Osteocyte (in vitro differentiated cells): ENCODE measurements at regions not wholly inside any gene's neighbourhood (a gene's known extent, or its start where the extent isn't known, plus 50 kb on each side); places are given as distances from the start of the nearest gene placed in this dataset.
"Not testable (repeated sequence)": the region's sequence is repeated elsewhere in the genome, so short reads cannot be mapped to it uniquely, and the experiment has no call there.

Source experiments
- DNase-seq: peaks from one replicate; pipeline ENCODE4 v3.0.0; 2021; ENCODE audit warnings: mixed read lengths; ENCODE audit not compliant: unreplicated experiment; ENCODE audit errors: extremely low spot score
- H3K27ac Mint-ChIP-seq: one replicate; pipeline ENCODE4 v1.8.0; 2021; ENCODE audit warnings: mild to moderate bottlenecking, mixed read lengths; ENCODE audit not compliant: unreplicated experiment
- H3K27me3 Mint-ChIP-seq: one replicate; pipeline ENCODE4 v1.8.0; 2021; ENCODE audit warnings: mixed read lengths; ENCODE audit not compliant: unreplicated experiment
- H3K36me3 Mint-ChIP-seq: one replicate; pipeline ENCODE4 v1.8.0; 2021; ENCODE audit warnings: mixed read lengths; ENCODE audit not compliant: unreplicated experiment
- H3K4me1 Mint-ChIP-seq: one replicate; pipeline ENCODE4 v1.8.0; 2021; ENCODE audit warnings: mixed read lengths; ENCODE audit not compliant: unreplicated experiment
- H3K4me3 Mint-ChIP-seq: one replicate; pipeline ENCODE4 v1.8.0; 2021; ENCODE audit warnings: mild to moderate bottlenecking, moderate library complexity, mixed read lengths; ENCODE audit not compliant: unreplicated experiment
- H3K9me3 Mint-ChIP-seq: one replicate; pipeline ENCODE4 v1.8.0; 2021; ENCODE audit warnings: mixed read lengths; ENCODE audit not compliant: unreplicated experiment

- DNase-seq, H3K27ac Mint-ChIP-seq, H3K4me1 Mint-ChIP-seq, H3K36me3 Mint-ChIP-seq, H3K9me3 Mint-ChIP-seq: not testable (repeated sequence)
- Mint-ChIP-seq H3K4me3 (peak overlapping the region; percentile 38), H3K27me3 (peaks cover 10% of the 10 kb centered on the region)
These were observed 89.4 kb downstream of the DDX11 start for GRCh38 chr12:31162896-31163560.

GRCh38 chr12:31174293-31174692 lies 100.6 kb downstream of the DDX11 start:
- peaks cover 35% of the 10 kb centered on the region for H3K27me3 Mint-ChIP-seq
- not testable (repeated sequence) for H3K9me3 Mint-ChIP-seq, H3K36me3 Mint-ChIP-seq, H3K4me1 Mint-ChIP-seq, H3K27ac Mint-ChIP-seq, DNase-seq, H3K4me3 Mint-ChIP-seq

- peaks cover 36% of the 10 kb centered on the region for H3K27me3 Mint-ChIP-seq
- H3K4me1 Mint-ChIP-seq, H3K36me3 Mint-ChIP-seq, H3K9me3 Mint-ChIP-seq, H3K27ac Mint-ChIP-seq, H3K4me3 Mint-ChIP-seq, DNase-seq: not testable (repeated sequence)
These were observed 103.9 kb downstream of the DDX11 start for GRCh38 chr12:31177514-31177913.

- H3K27ac Mint-ChIP-seq, H3K36me3 Mint-ChIP-seq, H3K4me1 Mint-ChIP-seq, H3K4me3 Mint-ChIP-seq, DNase-seq, H3K9me3 Mint-ChIP-seq: not testable (repeated sequence)
- peaks cover 34% of the 10 kb centered on the region for H3K27me3 Mint-ChIP-seq
These were observed 105.2 kb downstream of the DDX11 start for GRCh38 chr12:31178875-31179274.

- H3K27me3 Mint-ChIP-seq = peaks cover 31% of the 10 kb centered on the region
- H3K9me3 Mint-ChIP-seq, H3K4me1 Mint-ChIP-seq, H3K27ac Mint-ChIP-seq, DNase-seq, H3K4me3 Mint-ChIP-seq, H3K36me3 Mint-ChIP-seq: not testable (repeated sequence)
These were observed 106.1 kb downstream of the DDX11 start for GRCh38 chr12:31179627-31180237.

- H3K36me3 Mint-ChIP-seq, DNase-seq, H3K9me3 Mint-ChIP-seq, H3K4me1 Mint-ChIP-seq, H3K27ac Mint-ChIP-seq, H3K4me3 Mint-ChIP-seq: not testable (repeated sequence)
- H3K27me3 Mint-ChIP-seq = peaks cover 30% of the 10 kb centered on the region
These were observed 108.9 kb downstream of the DDX11 start for GRCh38 chr12:31182571-31182970.

GRCh38 chr12:31183107-31183506 lies 109.4 kb downstream of the DDX11 start:
- not testable (repeated sequence) for H3K9me3 Mint-ChIP-seq, DNase-seq, H3K27ac Mint-ChIP-seq, H3K36me3 Mint-ChIP-seq, H3K4me1 Mint-ChIP-seq, H3K4me3 Mint-ChIP-seq
- H3K27me3 Mint-ChIP-seq = peaks cover 30% of the 10 kb centered on the region

- H3K36me3 Mint-ChIP-seq, DNase-seq: not testable (repeated sequence)
These were observed 110.2 kb downstream of the DDX11 start for GRCh38 chr12:31183899-31184298.

GRCh38 chr12:31184667-31185066 lies 111.0 kb downstream of the DDX11 start:
- H3K36me3 Mint-ChIP-seq, DNase-seq, H3K4me3 Mint-ChIP-seq, H3K27ac Mint-ChIP-seq, H3K4me1 Mint-ChIP-seq, H3K9me3 Mint-ChIP-seq: not testable (repeated sequence)
- peaks cover 19% of the 10 kb centered on the region for H3K27me3 Mint-ChIP-seq

More at GRCh38 chr12:31183899-31184298, 110.2 kb downstream of the DDX11 start:
- H3K4me1 Mint-ChIP-seq, H3K27ac Mint-ChIP-seq, H3K9me3 Mint-ChIP-seq, H3K4me3 Mint-ChIP-seq: not testable (repeated sequence)
- H3K27me3 Mint-ChIP-seq = peaks cover 25% of the 10 kb centered on the region

GRCh38 chr12:31192689-31193088 lies 119.0 kb downstream of the DDX11 start:
- not testable (repeated sequence) for H3K9me3 Mint-ChIP-seq, H3K27ac Mint-ChIP-seq, H3K4me3 Mint-ChIP-seq, H3K36me3 Mint-ChIP-seq, H3K4me1 Mint-ChIP-seq, DNase-seq
- H3K27me3 Mint-ChIP-seq = peaks cover 12% of the 10 kb centered on the region

GRCh38 chr12:31195620-31196019 lies 122.0 kb downstream of the DDX11 start:
- DNase-seq, H3K4me1 Mint-ChIP-seq, H3K36me3 Mint-ChIP-seq, H3K4me3 Mint-ChIP-seq, H3K9me3 Mint-ChIP-seq, H3K27ac Mint-ChIP-seq: not testable (repeated sequence)
- H3K27me3 Mint-ChIP-seq = peaks cover 15% of the 10 kb centered on the region

- H3K27me3 Mint-ChIP-seq = peaks cover 43% of the 10 kb centered on the region
- not testable (repeated sequence) for H3K4me1 Mint-ChIP-seq, H3K36me3 Mint-ChIP-seq, H3K4me3 Mint-ChIP-seq, DNase-seq, H3K9me3 Mint-ChIP-seq, H3K27ac Mint-ChIP-seq
These were observed 125.8 kb downstream of the DDX11 start for GRCh38 chr12:31199476-31199875.
